ENCODE measurements at regions not wholly inside any gene's neighbourhood (a gene's known extent, or its start where the extent isn't known, plus 50 kb on each side); places are given as distances from the start of the nearest gene placed in this dataset.

- Histone ChIP-seq H3K4me2 (ENCODE audit: low read depth, low read length) (no peak overlapping the region), H2AFZ (replicated peaks; ENCODE audit: low read length, poor library complexity) (no peak overlapping the region), H3K4ac (ENCODE audit: low read depth, low read length) (no peak overlapping the region), H2BK120ac (ENCODE audit: low read depth, low read length) (no peak overlapping the region), H4K20me1 (ENCODE audit: insufficient read depth, low read length) (no peaks in the 10 kb centered on the region), H3K23ac (ENCODE audit: low read depth, low read length) (no peak overlapping the region), H2AK5ac (ENCODE audit: low read depth, low read length) (no peak overlapping the region), H3K36me3 (ENCODE audit: control insufficient read depth, insufficient read depth, low read length) (no peaks in the 10 kb centered on the region), H2BK5ac (ENCODE audit: low read depth, low read length, poor library complexity, severe bottlenecking) (no peak overlapping the region), H3K79me1 (ENCODE audit: low read depth in 1 of 2, low read length in 2 of 2) (no peaks in the 10 kb centered on the region), H3K27ac (ENCODE audit: insufficient read depth, low read length) (no peak overlapping the region), H2BK15ac (ENCODE audit: low read depth, low read length) (no peak overlapping the region), H3K9me3 (ENCODE audit: control insufficient read depth, insufficient read depth, low read length) (no peaks in the 10 kb centered on the region), H2BK20ac (ENCODE audit: low read depth, low read length) (no peak overlapping the region), H3K27me3 (ENCODE audit: control insufficient read depth, insufficient read depth, low read length) (peaks cover 55% of the 10 kb centered on the region), H3K4me1 (ENCODE audit: control insufficient read depth, insufficient read depth, low read length) (no peaks in the 10 kb centered on the region), H3K9ac (ENCODE audit: low read depth, low read length) (no peak overlapping the region), H3K9me1 (ENCODE audit: insufficient read depth, low read length) (no peaks in the 10 kb centered on the region), H3K56ac (ENCODE audit: extremely low read depth, insufficient read depth, low read length) (no peak overlapping the region), H4K8ac (ENCODE audit: low read depth in 2 of 2, low read length in 2 of 2) (no peak overlapping the region), H4K91ac (ENCODE audit: insufficient read depth, low read depth, low read length) (no peak overlapping the region), H2AK9ac (replicated peaks; ENCODE audit: low read depth, low read length, poor library complexity) (no peak overlapping the region), H3K14ac (replicated peaks; ENCODE audit: low read depth, low read length) (no peak overlapping the region), H4K5ac (ENCODE audit: low read depth, low read length) (no peak overlapping the region), H3K18ac (ENCODE audit: low read depth, low read length) (no peak overlapping the region), H3K4me3 (ENCODE audit: insufficient read depth, low read depth, low read length) (no peak overlapping the region)
- in situ Hi-C loops (cut with MboI; ENCODE audit: low sequenced_read_pairs): no loop called here
- TF ChIP-seq BHLHE40 (IDR thresholded peaks at IDR 0.05; ENCODE audit: low read depth, low read length) (no peak), NFE2L2 (IDR thresholded peaks at IDR 0.05; ENCODE audit: low read depth, low read length) (no peak), MAFK (IDR thresholded peaks at IDR 0.05; ENCODE audit: low read depth, low read length) (no peak), RFX5 (IDR thresholded peaks at IDR 0.05; ENCODE audit: low read depth, low read length) (no peak), RCOR1 (IDR thresholded peaks at IDR 0.05; ENCODE audit: insufficient replicate concordance, low read length) (no peak), SMC3 (IDR thresholded peaks at IDR 0.05; ENCODE audit: low read depth, low read length) (no peak), CEBPB (IDR thresholded peaks at IDR 0.05; ENCODE audit: low read depth, low read length) (no peak), CHD1 (IDR thresholded peaks at IDR 0.05; ENCODE audit: low read depth, low read length) (no peak), MAZ (IDR thresholded peaks at IDR 0.05; ENCODE audit: borderline replicate concordance, low read depth, low read length) (no peak), USF2 (IDR thresholded peaks at IDR 0.05; ENCODE audit: low read depth, low read length) (no peak), MXI1 (IDR thresholded peaks at IDR 0.05; ENCODE audit: borderline replicate concordance, low read depth, low read length) (no peak), FOS (IDR thresholded peaks at IDR 0.05; ENCODE audit: low read depth, low read length) (no peak), CTCF (conservative IDR thresholded peaks at IDR 0.05; ENCODE audit: low read depth, low read length) (no peak), POLR2A (IDR thresholded peaks at IDR 0.05; ENCODE audit: low read depth, low read length) (no peak)
- TF ChIP-seq, protein P1, sequence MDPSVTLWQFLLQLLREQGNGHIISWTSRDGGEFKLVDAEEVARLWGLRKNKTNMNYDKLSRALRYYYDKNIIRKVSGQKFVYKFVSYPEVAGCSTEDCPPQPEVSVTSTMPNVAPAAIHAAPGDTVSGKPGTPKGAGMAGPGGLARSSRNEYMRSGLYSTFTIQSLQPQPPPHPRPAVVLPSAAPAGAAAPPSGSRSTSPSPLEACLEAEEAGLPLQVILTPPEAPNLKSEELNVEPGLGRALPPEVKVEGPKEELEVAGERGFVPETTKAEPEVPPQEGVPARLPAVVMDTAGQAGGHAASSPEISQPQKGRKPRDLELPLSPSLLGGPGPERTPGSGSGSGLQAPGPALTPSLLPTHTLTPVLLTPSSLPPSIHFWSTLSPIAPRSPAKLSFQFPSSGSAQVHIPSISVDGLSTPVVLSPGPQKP (IDR thresholded peaks at IDR 0.05; ENCODE audit: borderline replicate concordance, low read depth, low read length): no peak
- DNase-seq: no peak
- intact Hi-C loops (cut with micrococcal nuclease): no loop called here
- dilution Hi-C loops (cut with HindIII; ENCODE audit: low sequenced_read_pairs, unreplicated experiment): no loop called here
- ChIA-PET CTCF (no interaction called here), POLR2A (ENCODE audit: unreplicated experiment) (no interaction called here)
- 100% methylated on average over 1 of the region's 4 CpGs; no CpG with 5 or more reads in 1 of the 2 experiments for WGBS, 2 experiments (ENCODE audit: extremely low coverage in 2 of 2, insufficient read length in 1 of 2)
- no peak for ATAC-seq (ENCODE audit: low read depth)
- BruUV-seq (replicated peaks): no TSS peak
Observed at GRCh38 chr3:45325676-45326075, 62.7 kb upstream of the LARS2 start.
